Erythroblast (primary cell): ENCODE measurements at regions not wholly inside any gene's neighbourhood (a gene's known extent, or its start where the extent isn't known, plus 50 kb on each side); places are given as distances from the start of the nearest gene placed in this dataset.

Source experiments
- GATA1 ChIP-seq: IDR thresholded peaks from 2 replicates; pipeline ENCODE4 v1.6.1; 2011; ENCODE audit warnings: low read depth, mild to moderate bottlenecking, control low read depth, low read length, moderate library complexity
- POLR2A ChIP-seq: IDR thresholded peaks from 2 replicates; pipeline ENCODE4 v1.6.1; 2011; ENCODE audit warnings: mild to moderate bottlenecking, low read length

DNA sequence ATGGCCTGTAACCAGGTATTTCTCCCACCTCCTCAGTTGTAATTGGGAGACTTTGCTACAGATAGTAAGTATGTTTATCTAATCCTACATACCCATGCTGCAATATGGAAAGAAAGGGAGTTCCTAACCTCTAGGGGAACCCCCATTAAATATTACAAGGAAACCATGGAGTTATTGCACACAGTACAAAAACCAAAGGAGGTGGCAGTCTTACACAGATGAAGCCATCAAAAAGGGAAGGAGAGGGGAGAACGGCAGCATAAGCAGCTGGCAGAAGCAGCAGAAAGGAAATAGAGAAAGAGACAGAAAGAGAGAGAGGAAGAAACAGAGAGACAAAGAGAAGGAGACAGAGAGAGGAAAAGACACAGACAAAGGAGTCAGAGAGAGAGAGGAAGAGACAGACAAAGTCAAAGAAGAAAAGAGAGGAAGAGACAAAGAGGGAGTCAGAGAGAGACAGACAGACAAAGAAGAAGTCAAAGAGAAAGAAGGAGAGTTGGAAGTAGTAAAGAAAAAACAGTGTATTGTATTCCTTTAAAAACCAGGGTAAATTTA, 142.9 kb downstream of the FASLG start:
- TF ChIP-seq POLR2A (no peak), GATA1 (no peak)
